HCT116 (cell line): ENCODE measurements at regions not wholly inside any gene's neighbourhood (a gene's known extent, or its start where the extent isn't known, plus 50 kb on each side); places are given as distances from the start of the nearest gene placed in this dataset.

Experiments used
- ATAC-seq: fragments of 200-7000 bp; cut with Tn5 transposase; 2 replicates; pipeline ENCODE4 v1.9.1; 2020; ENCODE audit warnings: mild to moderate bottlenecking, moderate library complexity
- BruUV-seq: library from RNA; stranded (reverse); fragments of 400-500 nt; replicated peaks from 2 replicates; lab custom pipeline; 2021; lab: Mats Ljungman, UMichigan
- CTCF ChIA-PET: fragments of 300-600 bp; sonication (Branson Sonifier 250); formaldehyde crosslinking; loops from one replicate; lab custom pipeline; 2021; ENCODE audit warnings: antibody characterized with exemption; lab: Charles Lee
- POLR2A ChIA-PET: fragments of 300-600, 350-600 bp; sonication (Branson Sonifier 250); formaldehyde crosslinking; loops from one replicate; lab custom pipeline; 2021; ENCODE audit warnings: antibody characterized with exemption; lab: Charles Lee
- RAD21 ChIA-PET, 2 experiments: fragments of 300-600 bp; sonication (Branson Sonifier 250); formaldehyde crosslinking; loops; one replicate each; lab custom pipeline; 2023; ENCODE audit warnings: low total read pairs in 2 of 2; ENCODE audit not compliant: uncharacterized antibody in 2 of 2, unreplicated experiment in 2 of 2, low non-redundant PET in 1 of 2; lab: Charles Lee
- DNase-seq: peaks from one replicate; pipeline ENCODE4 v3.0.0-alpha.2; 2010; ENCODE audit warnings: low read depth, low spot score
- H2AFZ ChIP-seq: fragments of 200-600 bp; shearing (Covaris generic), sonication (generic); 2 replicates; pipeline ENCODE4 v1.6.1; 2017; ENCODE audit warnings: low read depth, mixed run types, mixed read lengths, antibody characterized with exemption, low read length; ENCODE audit not compliant: poor library complexity, severe bottlenecking
- H3K27ac ChIP-seq: 2 replicates; pipeline ENCODE4 v1.5.1; 2012; ENCODE audit warnings: low read depth, low read length
- H3K27me3 ChIP-seq: fragments of 200-600 bp; sonication (generic); 2 replicates; pipeline ENCODE4 v1.6.1; 2016; ENCODE audit warnings: mixed run types, low read length, mixed read lengths; ENCODE audit not compliant: insufficient read depth
- H3K36me3 ChIP-seq, 2 experiments: fragments of 200-500 bp in 1 of 2; fragments of 200-600 bp in 1 of 2; sonication (Bioruptor generic) in 1 of 2; sonication (generic) in 1 of 2; 2 replicates each; pipeline versions ENCODE4 v1.5.1 to v1.6.1; 2014 to 2016; ENCODE audit warnings: low read length in 2 of 2, inconsistent platforms in 1 of 2, mixed read lengths in 1 of 2, mixed run types in 1 of 2; ENCODE audit not compliant: insufficient read depth in 2 of 2, control insufficient read depth in 1 of 2
- H3K4me1 ChIP-seq, 2 experiments: fragments of 200-600 bp in 1 of 2; sonication (generic) in 1 of 2; 2 replicates each; pipeline versions ENCODE4 v1.5.1 to v1.6.1; 2012 to 2017; ENCODE audit warnings: low read length in 2 of 2, inconsistent platforms in 1 of 2, mild to moderate bottlenecking in 1 of 2, mixed read lengths in 1 of 2, mixed run types in 1 of 2, moderate library complexity in 1 of 2; ENCODE audit not compliant: insufficient read depth in 2 of 2, control insufficient read depth in 1 of 2
- H3K4me2 ChIP-seq: fragments of 200-600 bp; sonication (generic); 2 replicates; pipeline ENCODE4 v1.6.1; 2017; ENCODE audit warnings: mixed run types, low read length, mixed read lengths
- H3K4me3 ChIP-seq, 2 experiments: fragments of 200-600 bp in 1 of 2; sonication (generic) in 1 of 2; replicated peaks in 1 of 2; 2 replicates each; pipeline ENCODE4 v1.5.1; 2011 to 2016; ENCODE audit warnings: low read length in 2 of 2, control low read depth in 1 of 2, low read depth in 1 of 2, mild to moderate bottlenecking in 1 of 2, mixed read lengths in 1 of 2, mixed run types in 1 of 2
- H3K79me2 ChIP-seq: fragments of 200-600 bp; sonication (generic); 2 replicates; pipeline ENCODE4 v1.6.1; 2017; ENCODE audit warnings: mild to moderate bottlenecking, mixed run types, low read length, moderate library complexity, mixed read lengths; ENCODE audit not compliant: insufficient read depth
- H3K9ac ChIP-seq: fragments of 200-600 bp; sonication (generic); 2 replicates; pipeline ENCODE4 v1.6.1; 2016; ENCODE audit warnings: low read length, mixed read lengths
- H3K9me2 ChIP-seq: fragments of 200-600 bp; sonication (generic), shearing (Covaris generic); 2 replicates; pipeline ENCODE4 v1.6.1; 2017; ENCODE audit warnings: mixed run types, mild to moderate bottlenecking, moderate library complexity; ENCODE audit not compliant: insufficient read depth
- H3K9me3 ChIP-seq, 2 experiments: fragments of 200-500 bp in 1 of 2; fragments of 200-600 bp in 1 of 2; sonication (Bioruptor generic) in 1 of 2; sonication (generic) in 1 of 2; 2 replicates each; pipeline ENCODE4 v1.6.1; 2014 to 2017; ENCODE audit warnings: low read length in 2 of 2, mixed read lengths in 2 of 2, inconsistent platforms in 1 of 2, low read depth in 1 of 2, mild to moderate bottlenecking in 1 of 2, mixed run types in 1 of 2, moderate library complexity in 1 of 2; ENCODE audit not compliant: control insufficient read depth in 1 of 2, insufficient read depth in 1 of 2
- H4K20me1 ChIP-seq: fragments of 200-600 bp; sonication (generic), shearing (Covaris generic); 2 replicates; pipeline ENCODE4 v1.6.1; 2017; ENCODE audit warnings: mixed run types, mild to moderate bottlenecking, moderate library complexity; ENCODE audit not compliant: insufficient read depth
- EGR1 ChIP-seq: IDR thresholded peaks from 2 replicates; pipeline ENCODE4 v1.6.1; 2012; ENCODE audit warnings: low read depth
- ELF1 ChIP-seq: IDR thresholded peaks from 2 replicates; pipeline ENCODE4 v1.6.1; 2012; ENCODE audit warnings: low read depth, borderline replicate concordance
- EZH2 ChIP-seq: fragments of 200-600 bp; sonication (generic); IDR thresholded peaks from 2 replicates; pipeline ENCODE4 v1.6.1; 2017; ENCODE audit warnings: antibody characterized with exemption, mixed run types
- FOSL1 ChIP-seq: IDR thresholded peaks from 2 replicates; pipeline ENCODE4 v1.6.1; 2012; ENCODE audit warnings: low read depth
- JUND ChIP-seq: IDR thresholded peaks from 2 replicates; pipeline ENCODE4 v1.6.1; 2012
- POLR2A ChIP-seq: IDR thresholded peaks from 2 replicates; pipeline ENCODE4 v1.7.0; 2011; ENCODE audit warnings: borderline replicate concordance; ENCODE audit not compliant: insufficient read depth, insufficient read length; ENCODE audit errors: extremely low read depth
- SIN3A ChIP-seq: IDR thresholded peaks from 2 replicates; pipeline ENCODE4 v1.6.1; 2012; ENCODE audit warnings: low read depth
- SRF ChIP-seq: IDR thresholded peaks from 2 replicates; pipeline ENCODE4 v1.6.1; 2012; ENCODE audit warnings: low read depth
- TCF7L2 ChIP-seq: IDR thresholded peaks from 2 replicates; pipeline ENCODE4 v1.7.0; 2011; ENCODE audit warnings: borderline replicate concordance, inconsistent platforms; ENCODE audit not compliant: insufficient read depth, insufficient read length; ENCODE audit errors: extremely low read depth
- YY1 ChIP-seq: IDR thresholded peaks from 2 replicates; pipeline ENCODE4 v1.6.1; 2011; ENCODE audit warnings: low read length, low read depth, moderate library complexity, mild to moderate bottlenecking; ENCODE audit not compliant: insufficient replicate concordance; ENCODE audit errors: extremely low read depth
- intact Hi-C: fragments of 100-400 bp; cut with micrococcal nuclease; formaldehyde crosslinking; loops from 2 replicates; pipeline ENCODE4 v1.10.0; 2022
- TF ChIP-seq, protein P1 (sequence below): IDR thresholded peaks from 2 replicates; pipeline ENCODE4 v1.6.1; 2011; ENCODE audit warnings: mild to moderate bottlenecking, low read length, moderate library complexity; ENCODE audit not compliant: insufficient replicate concordance; ENCODE audit errors: extremely low read depth
- TF ChIP-seq, protein P2 (sequence below): IDR thresholded peaks from 2 replicates; pipeline ENCODE4 v1.6.1; 2012

DNA sequence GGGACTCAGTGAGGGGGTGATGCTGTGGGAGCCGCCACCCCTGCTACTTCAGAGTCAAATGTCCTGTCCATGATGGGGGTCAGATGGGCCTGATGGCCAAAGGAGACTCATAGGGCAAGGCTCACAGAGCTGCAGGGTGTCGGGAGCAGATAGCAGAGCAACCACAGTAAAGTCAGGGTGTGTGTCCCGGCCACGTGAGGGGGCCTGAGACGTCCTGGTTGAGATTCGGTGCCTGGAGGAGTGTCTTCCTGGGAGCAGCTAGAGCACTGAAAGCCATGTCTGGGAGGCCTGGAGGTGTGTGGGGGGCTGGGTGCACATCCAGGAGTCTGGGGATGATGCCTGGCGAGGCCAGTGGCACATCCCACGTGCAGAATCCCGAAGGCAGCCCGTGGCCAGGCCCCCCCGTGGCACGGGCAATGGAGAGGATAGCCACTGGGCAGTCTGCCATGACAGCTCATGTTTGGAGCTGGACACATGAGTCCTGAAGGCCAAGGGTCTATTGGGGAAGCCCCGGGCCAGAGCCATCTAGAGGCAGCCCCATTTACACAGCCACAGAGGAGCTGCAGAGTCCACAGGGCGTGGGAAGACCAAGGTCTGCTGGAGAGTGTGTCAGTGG lies 308.0 kb upstream of the SFSWAP start:
- TF ChIP-seq FOSL1 (no peak), TCF7L2 (no peak), ELF1 (no peak), JUND (no peak), YY1 (no peak), SRF (no peak), EGR1 (no peak), POLR2A (no peak), SIN3A (no peak), EZH2 (no peak)
- TF ChIP-seq, protein P1, sequence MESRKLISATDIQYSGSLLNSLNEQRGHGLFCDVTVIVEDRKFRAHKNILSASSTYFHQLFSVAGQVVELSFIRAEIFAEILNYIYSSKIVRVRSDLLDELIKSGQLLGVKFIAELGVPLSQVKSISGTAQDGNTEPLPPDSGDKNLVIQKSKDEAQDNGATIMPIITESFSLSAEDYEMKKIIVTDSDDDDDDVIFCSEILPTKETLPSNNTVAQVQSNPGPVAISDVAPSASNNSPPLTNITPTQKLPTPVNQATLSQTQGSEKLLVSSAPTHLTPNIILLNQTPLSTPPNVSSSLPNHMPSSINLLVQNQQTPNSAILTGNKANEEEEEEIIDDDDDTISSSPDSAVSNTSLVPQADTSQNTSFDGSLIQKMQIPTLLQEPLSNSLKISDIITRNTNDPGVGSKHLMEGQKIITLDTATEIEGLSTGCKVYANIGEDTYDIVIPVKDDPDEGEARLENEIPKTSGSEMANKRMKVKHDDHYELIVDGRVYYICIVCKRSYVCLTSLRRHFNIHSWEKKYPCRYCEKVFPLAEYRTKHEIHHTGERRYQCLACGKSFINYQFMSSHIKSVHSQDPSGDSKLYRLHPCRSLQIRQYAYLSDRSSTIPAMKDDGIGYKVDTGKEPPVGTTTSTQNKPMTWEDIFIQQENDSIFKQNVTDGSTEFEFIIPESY = no peak
- TF ChIP-seq, protein P2, sequence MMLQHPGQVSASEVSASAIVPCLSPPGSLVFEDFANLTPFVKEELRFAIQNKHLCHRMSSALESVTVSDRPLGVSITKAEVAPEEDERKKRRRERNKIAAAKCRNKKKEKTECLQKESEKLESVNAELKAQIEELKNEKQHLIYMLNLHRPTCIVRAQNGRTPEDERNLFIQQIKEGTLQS = no peak
- peaks cover under 1% of the 10 kb centered on the region in 2 experiments; a peak in 2 of 4 replicates for H3K9me3 ChIP-seq
- H3K4me3 ChIP-seq = no peak overlapping the region
- H3K36me3 ChIP-seq = no peaks in the 10 kb centered on the region
- intact Hi-C loops = no loop called here
- H3K4me2 ChIP-seq = peak overlapping the region; percentile 37; the same call in 1 of the 2 replicates
- ATAC-seq (no peak), DNase-seq (no peak)
- BruUV-seq = no TSS peak
- H3K27ac ChIP-seq = no peak overlapping the region; the same call in 1 of the 2 replicates
- H3K4me1 ChIP-seq = peaks cover 7 to 11% of the 10 kb centered on the region in 2 experiments; a peak in 3 of 4 replicates
- no peaks in the 10 kb centered on the region for H3K79me2 ChIP-seq
- no peak overlapping the region for H3K9ac ChIP-seq
- ChIA-PET RAD21 (no interaction called here), POLR2A (no interaction called here), CTCF (no interaction called here)
- no peaks in the 10 kb centered on the region for H3K9me2 ChIP-seq
- peaks cover 21% of the 10 kb centered on the region for H3K27me3 ChIP-seq
- H4K20me1 ChIP-seq = no peaks in the 10 kb centered on the region
- H2AFZ ChIP-seq = no peak overlapping the region
